Mesendoderm (in vitro differentiated cells): ENCODE measurements at regions not wholly inside any gene's neighbourhood (a gene's known extent, or its start where the extent isn't known, plus 50 kb on each side); places are given as distances from the start of the nearest gene placed in this dataset.

Experiments
- DNase-seq: peaks from one replicate; pipeline ENCODE4 v3.0.0; 2013
- H2AK5ac ChIP-seq: 2 replicates; pipeline ENCODE4 v1.6.1; 2013; ENCODE audit warnings: low read length, inconsistent platforms
- H2BK120ac ChIP-seq: 2 replicates; pipeline ENCODE4 v1.6.1; 2013; ENCODE audit warnings: low read depth, mild to moderate bottlenecking, low read length, moderate library complexity, mixed read lengths
- H2BK15ac ChIP-seq: replicated peaks from 2 replicates; pipeline ENCODE4 v1.6.1; 2013; ENCODE audit warnings: low read depth, mild to moderate bottlenecking, moderate library complexity
- H2BK5ac ChIP-seq: 2 replicates; pipeline ENCODE4 v1.6.1; 2013; ENCODE audit warnings: low read length, inconsistent platforms
- H3K18ac ChIP-seq: 2 replicates; pipeline ENCODE4 v1.6.1; 2013; ENCODE audit warnings: mild to moderate bottlenecking, low read length, mixed read lengths
- H3K23ac ChIP-seq: one replicate; pipeline ENCODE4 v1.6.1; 2013; ENCODE audit warnings: low read length
- H3K27ac ChIP-seq: 2 replicates; pipeline ENCODE4 v1.5.1; 2013; ENCODE audit warnings: low read depth, mild to moderate bottlenecking, inconsistent platforms, low read length, moderate library complexity
- H3K27me3 ChIP-seq: 2 replicates; pipeline ENCODE4 v1.6.1; 2013; ENCODE audit warnings: low read length, control low read depth, mild to moderate bottlenecking, inconsistent platforms; ENCODE audit not compliant: insufficient read depth, poor library complexity
- H3K36me3 ChIP-seq: 2 replicates; pipeline ENCODE4 v1.6.1; 2013; ENCODE audit warnings: low read length, inconsistent platforms; ENCODE audit not compliant: control insufficient read depth, insufficient read depth
- H3K4ac ChIP-seq: one replicate; pipeline ENCODE4 v1.6.1; 2013; ENCODE audit warnings: low read depth, mild to moderate bottlenecking, low read length, moderate library complexity
- H3K4me1 ChIP-seq: 2 replicates; pipeline ENCODE4 v1.6.1; 2013; ENCODE audit warnings: low read depth, low read length, inconsistent platforms; ENCODE audit not compliant: control insufficient read depth
- H3K4me2 ChIP-seq: 2 replicates; pipeline ENCODE4 v1.6.1; 2013; ENCODE audit warnings: low read length
- H3K4me3 ChIP-seq: 2 replicates; pipeline ENCODE4 v1.5.1; 2013; ENCODE audit warnings: mild to moderate bottlenecking, low read length
- H3K56ac ChIP-seq: one replicate; pipeline ENCODE4 v1.6.1; 2013; ENCODE audit warnings: low read length
- H3K79me1 ChIP-seq: 2 replicates; pipeline ENCODE4 v1.6.1; 2013; ENCODE audit warnings: low read length, inconsistent platforms
- H3K79me2 ChIP-seq: 2 replicates; pipeline ENCODE4 v1.6.1; 2013; ENCODE audit warnings: mild to moderate bottlenecking, low read length; ENCODE audit not compliant: control insufficient read depth, insufficient read depth
- H3K9ac ChIP-seq: 2 replicates; pipeline ENCODE4 v1.6.1; 2013; ENCODE audit warnings: low read length, inconsistent platforms
- H4K5ac ChIP-seq: one replicate; pipeline ENCODE4 v1.6.1; 2013; ENCODE audit warnings: low read length
- H4K8ac ChIP-seq: one replicate; pipeline ENCODE4 v1.6.1; 2013; ENCODE audit warnings: low read depth, mild to moderate bottlenecking, control low read depth, low read length, moderate library complexity
- WGBS: extraction: QIAGEN DNeasy Blood & Tissue Kit; methylation state at CpG from one replicate; pipeline ENCODE4 v1.1.7; 2013; ENCODE audit warnings: low lambda C conversion rate, missing lambda C conversion rate; ENCODE audit not compliant: insufficient coverage; ENCODE audit errors: extremely low coverage; 5-methylcytosine and 5-hydroxymethylcytosine counted together

GRCh38 chr1:79186260-79186659 is 179.7 kb upstream of the ADGRL4 start:
- Histone ChIP-seq H3K18ac (no peak overlapping the region), H2BK15ac (no peak overlapping the region), H3K4ac (no peak overlapping the region), H4K8ac (no peak overlapping the region), H3K9ac (no peak overlapping the region), H2BK120ac (no peak overlapping the region), H3K79me1 (no peaks in the 10 kb centered on the region), H3K79me2 (no peaks in the 10 kb centered on the region), H4K5ac (no peak overlapping the region), H3K4me1 (no peaks in the 10 kb centered on the region), H3K56ac (no peak overlapping the region), H3K36me3 (no peaks in the 10 kb centered on the region), H2BK5ac (no peak overlapping the region), H3K4me2 (no peak overlapping the region), H2AK5ac (no peak overlapping the region), H3K27me3 (no peaks in the 10 kb centered on the region), H3K27ac (no peak overlapping the region), H3K4me3 (no peak overlapping the region), H3K23ac (no peak overlapping the region)
- no peak for DNase-seq

DNA sequence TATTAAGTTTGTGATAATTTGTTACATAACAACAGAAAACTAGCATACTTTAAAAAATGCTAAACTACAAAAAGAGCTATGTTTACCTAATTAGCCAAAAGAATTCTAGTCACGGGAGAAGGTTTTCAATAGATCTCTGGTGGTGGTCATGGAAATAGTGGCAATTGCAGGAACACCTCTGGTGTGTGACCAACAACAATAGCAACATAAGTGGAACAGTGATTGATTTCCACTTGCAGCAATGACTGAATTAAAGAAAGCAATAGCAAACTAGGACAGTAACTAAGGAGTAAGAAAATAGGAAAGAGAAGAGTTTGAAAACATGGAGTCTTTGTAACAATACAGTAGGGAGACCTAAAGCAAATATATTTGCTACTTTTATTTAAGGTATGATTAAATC is 171.3 kb upstream of the ADGRL4 start:
- no peaks in the 10 kb centered on the region for H3K79me2 ChIP-seq
- no peak overlapping the region for H3K56ac ChIP-seq
- H4K8ac ChIP-seq, result no peak overlapping the region
- no peak overlapping the region for H2AK5ac ChIP-seq
- DNase-seq, result no peak
- H3K36me3 ChIP-seq, result no peaks in the 10 kb centered on the region
- H3K18ac ChIP-seq, result no peak overlapping the region
- H3K4me2 ChIP-seq, result no peak overlapping the region
- H2BK15ac ChIP-seq, result no peak overlapping the region
- no peaks in the 10 kb centered on the region for H3K79me1 ChIP-seq
- no peaks in the 10 kb centered on the region for H3K27me3 ChIP-seq
- no peak overlapping the region for H3K23ac ChIP-seq
- no peak overlapping the region for H3K4ac ChIP-seq
- no peak overlapping the region for H4K5ac ChIP-seq
- no peaks in the 10 kb centered on the region for H3K4me1 ChIP-seq
- no CpG with 5 or more reads among the region's 1 CpG for WGBS
- no peak overlapping the region for H3K4me3 ChIP-seq
- no peak overlapping the region for H3K27ac ChIP-seq
- H2BK5ac ChIP-seq, result no peak overlapping the region
- H3K9ac ChIP-seq, result no peak overlapping the region
- H2BK120ac ChIP-seq, result no peak overlapping the region

DNA sequence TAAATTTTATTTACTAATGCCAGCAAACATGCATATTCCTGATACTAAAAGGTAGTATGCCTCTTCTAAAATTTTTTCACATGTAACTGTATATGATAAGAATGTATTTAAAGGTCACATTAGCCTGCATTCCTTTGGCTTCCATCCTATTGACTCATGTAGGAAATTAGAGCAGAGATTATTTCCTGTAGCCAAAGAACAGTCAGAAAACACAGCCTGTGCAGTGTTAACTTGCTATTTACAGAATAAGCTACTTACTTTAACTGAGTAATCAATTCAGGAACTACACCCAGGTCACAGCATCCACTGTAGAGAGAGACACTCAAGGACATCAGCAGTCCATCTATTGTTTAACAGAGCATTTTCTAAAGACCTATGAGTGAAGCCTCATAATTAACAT is 154.5 kb upstream of the ADGRL4 start:
- H3K27ac ChIP-seq, result no peak overlapping the region
- no peak overlapping the region for H3K23ac ChIP-seq
- no peak overlapping the region for H2BK15ac ChIP-seq
- H2BK5ac ChIP-seq, result no peak overlapping the region
- H3K27me3 ChIP-seq, result no peaks in the 10 kb centered on the region
- no peaks in the 10 kb centered on the region for H3K36me3 ChIP-seq
- H3K79me2 ChIP-seq, result no peaks in the 10 kb centered on the region
- no peak overlapping the region for H4K5ac ChIP-seq
- no peak overlapping the region for H4K8ac ChIP-seq
- no peak overlapping the region for H2BK120ac ChIP-seq
- no peaks in the 10 kb centered on the region for H3K79me1 ChIP-seq
- no peak overlapping the region for H3K4ac ChIP-seq
- no peak overlapping the region for H3K18ac ChIP-seq
- H2AK5ac ChIP-seq, result no peak overlapping the region
- no peaks in the 10 kb centered on the region for H3K4me1 ChIP-seq
- H3K4me3 ChIP-seq, result no peak overlapping the region
- H3K56ac ChIP-seq, result no peak overlapping the region
- no peak for DNase-seq
- H3K4me2 ChIP-seq, result no peak overlapping the region
- no peak overlapping the region for H3K9ac ChIP-seq

- Histone ChIP-seq H3K79me2 (no peaks in the 10 kb centered on the region), H3K23ac (no peak overlapping the region), H2BK15ac (no peak overlapping the region), H3K27ac (no peak overlapping the region), H3K79me1 (no peaks in the 10 kb centered on the region), H3K18ac (no peak overlapping the region), H4K8ac (no peak overlapping the region), H3K56ac (no peak overlapping the region), H3K4me3 (no peak overlapping the region), H2BK120ac (no peak overlapping the region), H2AK5ac (no peak overlapping the region), H3K4me1 (no peaks in the 10 kb centered on the region), H3K4ac (no peak overlapping the region), H3K36me3 (no peaks in the 10 kb centered on the region), H3K4me2 (no peak overlapping the region), H2BK5ac (no peak overlapping the region), H4K5ac (no peak overlapping the region), H3K9ac (no peak overlapping the region), H3K27me3 (no peaks in the 10 kb centered on the region)
- no CpG with 5 or more reads among the region's 1 CpG for WGBS
- peak; percentile 13 for DNase-seq
Observed at GRCh38 chr1:79155991-79156390, 149.5 kb upstream of the ADGRL4 start.

DNA sequence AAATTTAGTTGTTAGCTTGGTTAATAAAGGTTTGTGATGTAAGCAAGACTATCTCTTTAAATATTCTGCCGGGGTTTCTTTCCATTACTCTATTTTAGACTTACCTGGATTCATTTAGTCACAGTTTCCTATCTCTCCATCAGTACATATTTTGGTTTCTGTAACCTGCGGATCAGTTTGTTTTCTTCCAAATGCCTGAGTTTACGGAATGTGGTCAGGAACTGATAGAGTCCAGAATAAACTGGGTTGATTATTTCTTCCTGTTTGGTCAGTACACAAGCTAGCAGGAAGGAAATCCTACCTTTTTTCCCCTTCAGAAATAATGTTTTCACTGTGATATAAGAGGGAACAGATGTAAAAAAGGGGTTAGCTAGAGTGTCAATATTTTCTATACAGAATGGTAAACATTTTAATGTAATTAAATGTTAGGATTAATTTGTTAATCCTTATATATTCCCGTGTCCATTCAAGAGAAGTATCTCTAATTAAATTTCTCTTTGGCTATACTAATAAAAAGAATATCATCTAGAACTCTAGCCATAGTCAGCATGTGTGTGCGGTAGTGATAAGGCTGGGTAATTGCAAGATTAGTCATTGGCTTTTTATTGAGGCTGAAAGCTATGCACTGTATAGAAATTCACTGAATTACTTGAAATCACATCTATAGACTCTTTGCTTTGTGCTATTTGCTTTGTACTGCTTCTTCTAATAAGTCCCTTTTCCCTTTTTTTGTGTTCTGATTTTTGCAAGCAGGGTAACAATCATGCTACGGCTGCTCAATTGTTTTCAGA is 144.7 kb upstream of the ADGRL4 start:
- no peak overlapping the region for H3K4ac ChIP-seq
- no CpG with 5 or more reads among the region's 6 CpGs for WGBS
- no peaks in the 10 kb centered on the region for H3K27me3 ChIP-seq
- no peak overlapping the region for H3K4me2 ChIP-seq
- H3K18ac ChIP-seq, result no peak overlapping the region
- H3K56ac ChIP-seq, result no peak overlapping the region
- no peak overlapping the region for H3K23ac ChIP-seq
- H3K4me3 ChIP-seq, result no peak overlapping the region
- H3K79me1 ChIP-seq, result no peaks in the 10 kb centered on the region
- H3K27ac ChIP-seq, result no peak overlapping the region
- no peak overlapping the region for H2BK120ac ChIP-seq
- no peaks in the 10 kb centered on the region for H3K36me3 ChIP-seq
- H2BK15ac ChIP-seq, result no peak overlapping the region
- no peak overlapping the region for H4K5ac ChIP-seq
- no peak overlapping the region for H2AK5ac ChIP-seq
- DNase-seq, result no peak
- no peak overlapping the region for H3K9ac ChIP-seq
- H3K4me1 ChIP-seq, result no peaks in the 10 kb centered on the region
- H3K79me2 ChIP-seq, result no peaks in the 10 kb centered on the region
- no peak overlapping the region for H2BK5ac ChIP-seq
- no peak overlapping the region for H4K8ac ChIP-seq

- Histone ChIP-seq H4K8ac (no peak overlapping the region), H3K79me1 (no peaks in the 10 kb centered on the region), H3K27ac (no peak overlapping the region), H3K36me3 (no peaks in the 10 kb centered on the region), H2BK120ac (no peak overlapping the region), H2BK5ac (no peak overlapping the region), H3K79me2 (no peaks in the 10 kb centered on the region), H3K4me2 (no peak overlapping the region), H3K9ac (no peak overlapping the region), H3K23ac (no peak overlapping the region), H3K56ac (no peak overlapping the region), H2AK5ac (no peak overlapping the region), H3K4me3 (no peak overlapping the region), H2BK15ac (no peak overlapping the region), H3K18ac (no peak overlapping the region), H4K5ac (no peak overlapping the region), H3K27me3 (no peaks in the 10 kb centered on the region), H3K4me1 (no peaks in the 10 kb centered on the region), H3K4ac (no peak overlapping the region)
- no CpG with 5 or more reads among the region's 1 CpG for WGBS
- DNase-seq, result no peak
Observed at GRCh38 chr1:79150576-79150975, 144.0 kb upstream of the ADGRL4 start.
